ENCODE measurements at regions not wholly inside any gene's neighbourhood (a gene's known extent, or its start where the extent isn't known, plus 50 kb on each side); places are given as distances from the start of the nearest gene placed in this dataset.

DNA sequence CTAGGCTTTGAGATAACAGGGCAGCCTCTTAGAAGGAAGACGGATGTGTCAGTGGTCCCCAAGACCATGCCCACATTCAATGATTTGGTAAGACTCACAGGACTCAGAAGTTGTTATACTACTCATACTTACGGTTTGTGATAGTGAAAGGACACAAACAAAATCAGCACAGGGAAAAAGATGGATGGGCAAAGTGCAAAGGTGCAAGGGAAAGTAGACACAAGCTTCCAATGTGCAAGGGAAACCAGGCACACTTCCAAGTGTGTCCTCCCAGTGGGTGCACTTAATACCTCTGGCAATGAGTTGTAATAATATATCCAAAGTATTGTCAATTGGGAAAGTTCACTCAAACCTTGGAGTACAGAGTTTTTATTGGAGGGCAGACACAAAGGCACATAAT, 53.8 kb upstream of the VCX start:
- ATAC-seq (no peak), DNase-seq (ENCODE audit: low spot score) (no peak)
- Mint-ChIP-seq H3K27ac (no peak overlapping the region), H3K4me3 (no peak overlapping the region), H3K27me3 (no peaks in the 10 kb centered on the region), H3K9me3 (peaks cover 14% of the 10 kb centered on the region), H3K36me3 (no peaks in the 10 kb centered on the region), H3K4me1 (ENCODE audit: low read depth in 2 of 2) (no peaks in the 10 kb centered on the region)

- ATAC-seq = no peak
- Mint-ChIP-seq H3K36me3 (no peaks in the 10 kb centered on the region), H3K4me3 (no peak overlapping the region), H3K27me3 (no peaks in the 10 kb centered on the region), H3K4me1 (ENCODE audit: low read depth in 2 of 2) (no peaks in the 10 kb centered on the region), H3K9me3 (peaks cover 19% of the 10 kb centered on the region), H3K27ac (no peak overlapping the region)
- DNase-seq (ENCODE audit: low spot score) = no peak
These were observed 54.6 kb upstream of the VCX start for GRCh38 chrX:7788334-7788733.

GRCh38 chrX:7787714-7788113, 55.3 kb upstream of the VCX start:
- no peak for DNase-seq (ENCODE audit: low spot score)
- Mint-ChIP-seq H3K4me1 (ENCODE audit: low read depth in 2 of 2) (no peaks in the 10 kb centered on the region), H3K4me3 (no peak overlapping the region), H3K36me3 (no peaks in the 10 kb centered on the region), H3K9me3 (peaks cover 19% of the 10 kb centered on the region), H3K27me3 (no peaks in the 10 kb centered on the region), H3K27ac (no peak overlapping the region)
- ATAC-seq = no peak

DNA sequence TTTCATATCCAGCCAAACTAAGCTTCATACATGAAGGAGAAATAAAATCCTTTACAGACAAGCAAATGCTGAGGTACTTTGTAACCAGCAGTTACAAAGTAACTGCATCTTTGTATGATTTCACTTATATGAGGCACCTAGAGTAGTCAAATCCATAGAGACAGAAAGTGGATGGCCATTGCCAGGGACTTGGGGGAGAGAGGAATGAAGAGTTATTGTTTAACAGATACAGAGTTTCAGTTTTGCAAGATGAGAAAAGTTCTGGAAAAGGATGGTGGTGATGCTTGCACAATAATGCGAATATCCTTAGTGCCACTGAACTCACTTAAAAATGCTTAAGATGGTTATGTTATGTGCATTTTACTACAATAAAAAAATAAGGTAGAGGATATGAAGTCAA, 58.4 kb upstream of the VCX start:
- peaks cover 21% of the 10 kb centered on the region for H3K9me3 Mint-ChIP-seq
- no peak overlapping the region for H3K4me3 Mint-ChIP-seq
- no peaks in the 10 kb centered on the region for H3K36me3 Mint-ChIP-seq
- H3K27ac Mint-ChIP-seq = no peak overlapping the region
- no peaks in the 10 kb centered on the region for H3K27me3 Mint-ChIP-seq
- ATAC-seq (no peak), DNase-seq (ENCODE audit: low spot score) (no peak)
- H3K4me1 Mint-ChIP-seq (ENCODE audit: low read depth in 2 of 2) = no peaks in the 10 kb centered on the region

DNA sequence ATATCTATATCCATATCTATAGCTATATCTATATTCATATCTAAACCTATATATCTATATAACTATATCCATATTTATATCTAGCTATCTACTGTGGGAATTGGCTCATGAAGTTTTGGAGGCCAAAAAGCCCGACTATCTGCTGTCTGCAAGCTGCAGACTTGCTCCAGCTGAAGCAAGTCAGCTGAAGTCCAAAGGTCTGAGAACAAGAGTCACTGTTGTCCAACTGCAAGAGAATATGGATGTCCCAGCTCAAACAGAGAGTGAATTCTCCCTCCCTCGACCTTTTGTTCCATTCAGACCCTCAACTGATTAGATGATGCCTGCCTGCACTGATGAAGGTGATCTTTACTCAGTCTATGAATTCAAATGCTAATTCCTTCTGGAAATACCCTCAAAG, 63.3 kb upstream of the VCX start:
- Mint-ChIP-seq H3K4me3 (no peak overlapping the region), H3K27ac (no peak overlapping the region), H3K4me1 (ENCODE audit: low read depth in 2 of 2) (no peaks in the 10 kb centered on the region), H3K27me3 (no peaks in the 10 kb centered on the region), H3K36me3 (no peaks in the 10 kb centered on the region), H3K9me3 (peaks cover 14% of the 10 kb centered on the region)
- ATAC-seq (no peak), DNase-seq (ENCODE audit: low spot score) (no peak)

DNA sequence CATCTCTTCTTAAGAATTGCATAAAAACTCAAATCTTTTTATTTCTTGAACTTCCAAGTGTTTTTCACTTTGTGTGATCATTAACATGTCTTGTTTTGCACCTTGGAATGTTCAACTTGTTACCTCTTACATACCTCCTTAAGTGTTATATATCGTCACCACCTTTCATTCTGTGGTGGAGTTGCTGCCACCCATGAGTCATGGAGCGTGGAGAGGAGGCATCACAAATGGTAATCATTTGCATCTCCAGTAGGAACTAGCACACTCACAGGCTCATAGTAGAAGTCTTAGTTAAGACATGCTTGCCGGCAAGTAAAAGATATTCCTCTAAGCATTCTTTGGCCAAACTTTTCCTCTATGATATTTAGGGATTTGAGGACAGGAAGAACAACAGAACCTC, 67.0 kb upstream of the VCX start:
- no peak for ATAC-seq
- Mint-ChIP-seq H3K9me3 (peaks cover 5% of the 10 kb centered on the region), H3K36me3 (no peaks in the 10 kb centered on the region), H3K4me1 (ENCODE audit: low read depth in 2 of 2) (no peaks in the 10 kb centered on the region), H3K27me3 (no peaks in the 10 kb centered on the region), H3K4me3 (no peak overlapping the region), H3K27ac (no peak overlapping the region)
- DNase-seq (ENCODE audit: low spot score) = no peak

- Mint-ChIP-seq H3K9me3 (no peaks in the 10 kb centered on the region), H3K27ac (no peak overlapping the region)
- ATAC-seq = no peak
These were observed 71.1 kb upstream of the VCX start for GRCh38 chrX:7771788-7772438.

GRCh38 chrX:7759830-7760229, 83.1 kb upstream of the VCX start:
- no peaks in the 10 kb centered on the region for H3K36me3 Mint-ChIP-seq
- ATAC-seq (no peak), DNase-seq (ENCODE audit: low spot score) (no peak)
- H3K9me3 Mint-ChIP-seq = peaks cover 10% of the 10 kb centered on the region
- no peaks in the 10 kb centered on the region for H3K4me1 Mint-ChIP-seq (ENCODE audit: low read depth in 2 of 2)
- no peak overlapping the region for H3K4me3 Mint-ChIP-seq
- H3K27ac Mint-ChIP-seq = no peak overlapping the region
- H3K27me3 Mint-ChIP-seq = no peaks in the 10 kb centered on the region

More at GRCh38 chrX:7771788-7772438, 71.1 kb upstream of the VCX start:
- no peaks in the 10 kb centered on the region for H3K27me3 Mint-ChIP-seq
- no peak for DNase-seq (ENCODE audit: low spot score)
- no peaks in the 10 kb centered on the region for H3K4me1 Mint-ChIP-seq (ENCODE audit: low read depth in 2 of 2)
- no peak overlapping the region for H3K4me3 Mint-ChIP-seq
- no peaks in the 10 kb centered on the region for H3K36me3 Mint-ChIP-seq

DNA sequence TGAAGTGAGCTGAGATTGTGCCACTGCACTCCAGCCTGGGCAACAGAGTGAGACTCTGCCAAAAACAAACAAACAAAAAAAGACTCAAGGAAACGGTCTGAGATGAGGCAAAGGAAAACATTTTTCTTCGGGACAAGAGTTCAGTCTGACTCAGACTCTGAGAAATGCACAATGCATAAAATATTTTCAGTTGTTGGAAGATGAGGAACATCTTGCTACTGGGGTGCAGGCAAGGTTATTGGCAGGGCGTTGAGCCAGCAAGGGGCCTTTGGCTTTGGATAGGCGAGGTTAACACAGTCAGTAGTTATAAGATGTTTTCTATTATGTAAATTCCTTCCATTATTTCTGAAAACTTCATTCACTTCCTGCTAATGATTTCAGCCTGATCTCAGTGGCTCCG, 96.1 kb upstream of the VCX start:
- ATAC-seq (no peak), DNase-seq (ENCODE audit: low spot score) (no peak)
- no peak overlapping the region for H3K4me3 Mint-ChIP-seq
- no peak overlapping the region for H3K27ac Mint-ChIP-seq
- no peaks in the 10 kb centered on the region for H3K27me3 Mint-ChIP-seq
- H3K9me3 Mint-ChIP-seq = peaks cover 6% of the 10 kb centered on the region
- no peaks in the 10 kb centered on the region for H3K36me3 Mint-ChIP-seq
- no peaks in the 10 kb centered on the region for H3K4me1 Mint-ChIP-seq (ENCODE audit: low read depth in 2 of 2)

GRCh38 chrX:7730071-7730470, 112.9 kb upstream of the VCX start:
- Mint-ChIP-seq H3K4me1 (ENCODE audit: low read depth in 2 of 2) (no peaks in the 10 kb centered on the region), H3K9me3 (peaks cover 2% of the 10 kb centered on the region), H3K27ac (no peak overlapping the region), H3K27me3 (no peaks in the 10 kb centered on the region), H3K36me3 (no peaks in the 10 kb centered on the region), H3K4me3 (no peak overlapping the region)
- DNase-seq (ENCODE audit: low spot score) (no peak), ATAC-seq (no peak)

GRCh38 chrX:7720519-7720918, 122.5 kb upstream of the VCX start:
- Mint-ChIP-seq H3K27me3 (no peaks in the 10 kb centered on the region), H3K9me3 (peaks cover 11% of the 10 kb centered on the region), H3K36me3 (no peaks in the 10 kb centered on the region), H3K4me3 (no peak overlapping the region), H3K4me1 (ENCODE audit: low read depth in 2 of 2) (no peaks in the 10 kb centered on the region), H3K27ac (no peak overlapping the region)
- no peak for DNase-seq (ENCODE audit: low spot score)
- no peak for ATAC-seq

- no peaks in the 10 kb centered on the region for H3K36me3 Mint-ChIP-seq
- no peaks in the 10 kb centered on the region for H3K27me3 Mint-ChIP-seq
These were observed 128.6 kb upstream of the VCX start for GRCh38 chrX:7714351-7714750.

DNA sequence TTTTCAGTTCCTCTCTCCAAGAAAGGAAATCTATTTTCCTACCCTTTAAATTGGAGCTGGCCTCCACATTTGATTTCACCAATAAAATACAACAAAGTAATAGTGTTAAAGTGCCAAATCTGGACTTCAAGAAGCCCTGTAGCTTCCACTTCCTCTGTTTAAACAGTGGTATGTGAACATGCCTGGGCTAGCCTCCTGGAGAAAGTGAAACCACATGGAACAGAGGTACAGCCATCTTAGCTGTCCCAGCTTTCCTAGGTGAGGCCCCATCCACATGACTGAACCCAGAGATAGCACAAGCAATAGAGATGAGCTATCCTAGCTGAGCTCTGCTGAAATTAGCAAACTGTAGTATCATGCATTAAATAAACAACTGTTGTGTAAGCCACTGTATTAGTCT, 131.8 kb upstream of the VCX start:
- ATAC-seq = no peak
- Mint-ChIP-seq H3K4me3 (no peak overlapping the region), H3K27me3 (no peaks in the 10 kb centered on the region)

More at GRCh38 chrX:7714351-7714750, 128.6 kb upstream of the VCX start:
- Mint-ChIP-seq H3K27ac (no peak overlapping the region), H3K4me3 (no peak overlapping the region), H3K4me1 (ENCODE audit: low read depth in 2 of 2) (no peaks in the 10 kb centered on the region), H3K9me3 (peaks cover 7% of the 10 kb centered on the region)
- no peak for ATAC-seq
- DNase-seq (ENCODE audit: low spot score) = no peak

DNA sequence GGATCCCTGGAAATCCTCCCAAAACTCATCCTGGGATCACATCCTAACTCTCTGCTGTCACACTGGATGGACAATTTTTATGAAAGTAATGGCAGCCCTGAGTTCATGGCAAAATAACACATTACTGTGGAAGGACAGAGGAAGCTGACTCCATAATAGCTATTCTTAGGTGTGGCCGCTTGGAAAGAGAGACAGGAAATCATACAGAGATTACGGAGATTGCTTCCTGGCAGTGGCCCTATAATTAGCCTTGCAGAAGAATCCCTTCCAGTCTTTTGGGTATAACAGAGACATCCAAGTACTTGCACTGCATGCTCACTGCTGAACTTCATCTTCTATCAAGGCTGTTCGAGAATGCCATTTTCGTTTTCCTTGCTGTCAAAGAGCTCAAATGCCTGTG, 133.1 kb upstream of the VCX start:
- H3K27me3 Mint-ChIP-seq = no peaks in the 10 kb centered on the region
- no peaks in the 10 kb centered on the region for H3K4me1 Mint-ChIP-seq (ENCODE audit: low read depth in 2 of 2)
- DNase-seq (ENCODE audit: low spot score) (no peak), ATAC-seq (no peak)
- no peak overlapping the region for H3K27ac Mint-ChIP-seq
- H3K4me3 Mint-ChIP-seq = no peak overlapping the region
- H3K36me3 Mint-ChIP-seq = no peaks in the 10 kb centered on the region
- H3K9me3 Mint-ChIP-seq = no peaks in the 10 kb centered on the region

More for the DNA sequence above, 131.8 kb upstream of the VCX start:
- DNase-seq (ENCODE audit: low spot score) = no peak
- no peak overlapping the region for H3K27ac Mint-ChIP-seq
- H3K4me1 Mint-ChIP-seq (ENCODE audit: low read depth in 2 of 2) = no peaks in the 10 kb centered on the region
- no peaks in the 10 kb centered on the region for H3K36me3 Mint-ChIP-seq
- H3K9me3 Mint-ChIP-seq = no peaks in the 10 kb centered on the region

- Mint-ChIP-seq H3K36me3 (no peaks in the 10 kb centered on the region), H3K4me1 (ENCODE audit: low read depth in 2 of 2) (no peaks in the 10 kb centered on the region), H3K9me3 (peaks cover 9% of the 10 kb centered on the region), H3K27ac (no peak overlapping the region), H3K27me3 (no peaks in the 10 kb centered on the region), H3K4me3 (no peak overlapping the region)
- DNase-seq (ENCODE audit: low spot score) = no peak
- no peak for ATAC-seq
These were observed 136.9 kb upstream of the VCX start for GRCh38 chrX:7706032-7706431.
